B cell (primary cell): ENCODE measurements at regions not wholly inside any gene's neighbourhood (a gene's known extent, or its start where the extent isn't known, plus 50 kb on each side); places are given as distances from the start of the nearest gene placed in this dataset.

ENCODE experiments used
- ATAC-seq: fragments of 200-7000 bp; cut with Tn5 transposase; one replicate; pipeline ENCODE4 v1.10.0; 2021; ENCODE audit warnings: low read depth, mild to moderate bottlenecking, moderate number of reproducible peaks, moderate library complexity
- CTCF ChIA-PET: fragments of 350-600 bp; sonication (Branson Sonifier 250); formaldehyde crosslinking; loops from one replicate; lab custom pipeline; 2021; ENCODE audit warnings: antibody characterized with exemption, inconsistent platforms; lab: Charles Lee
- POLR2A ChIA-PET: fragments of 350-600 bp; sonication (Branson Sonifier 250); formaldehyde crosslinking; loops from one replicate; lab custom pipeline; 2021; ENCODE audit warnings: antibody characterized with exemption; lab: Charles Lee
- DNase-seq: peaks from one replicate; pipeline ENCODE4 v3.0.0; 2013
- H2AFZ ChIP-seq: 2 replicates; pipeline ENCODE4 v1.6.1; 2012; ENCODE audit warnings: mild to moderate bottlenecking, low read depth, low read length; ENCODE audit not compliant: insufficient read depth, poor library complexity, severe bottlenecking
- H3K27ac ChIP-seq, 2 donors: 1 replicate in 1 of 2; 2 replicates in 1 of 2; pipeline ENCODE4 v1.5.1; 2012 to 2013; ENCODE audit warnings: low read length in 2 of 2, mild to moderate bottlenecking in 2 of 2, moderate library complexity in 1 of 2
- H3K27me3 ChIP-seq, 4 experiments: fragments of 200-600 bp in 1 of 4; sonication (generic) in 1 of 4; replicated peaks in 1 of 4; 1 replicate in 2 of 4; 2 replicates in 2 of 4; pipeline versions ENCODE4 v1.6.1 to v1.7.0; 2013 to 2016; ENCODE audit warnings: low read length in 3 of 4, mild to moderate bottlenecking in 2 of 4, mixed read lengths in 1 of 4, moderate library complexity in 1 of 4; ENCODE audit not compliant: insufficient read depth in 4 of 4, control insufficient read depth in 3 of 4; ENCODE audit errors: control extremely low read depth in 1 of 4
- H3K36me3 ChIP-seq, 2 experiments: replicated peaks in 1 of 2; 1 replicate in 1 of 2; 2 replicates in 1 of 2; pipeline versions ENCODE4 v1.6.1 to v1.7.1; 2013; ENCODE audit warnings: low read length in 1 of 2; ENCODE audit not compliant: insufficient read depth in 2 of 2, control insufficient read depth in 1 of 2; ENCODE audit errors: control extremely low read depth in 1 of 2, extremely low read depth in 1 of 2
- H3K4me1 ChIP-seq, 2 donors: fragments of 200-600 bp in 1 of 2; sonication (generic) in 1 of 2; 1 replicate in 1 of 2; 2 replicates in 1 of 2; pipeline versions ENCODE4 v1.5.1 to v1.6.1; 2013 to 2017; ENCODE audit warnings: low read length in 2 of 2; ENCODE audit not compliant: control insufficient read depth in 2 of 2, insufficient read depth in 2 of 2
- H3K4me2 ChIP-seq: replicated peaks from 2 replicates; pipeline ENCODE3; 2012; ENCODE audit warnings: mild to moderate bottlenecking, low read depth, low read length; ENCODE audit not compliant: poor library complexity, severe bottlenecking
- H3K4me3 ChIP-seq, 5 experiments: fragments of 200-600 bp in 1 of 5; sonication (generic) in 1 of 5; 1 replicate in 3 of 5; 2 replicates in 2 of 5; pipeline versions ENCODE4 v1.5.1 to v1.7.0; 2011 to 2016; ENCODE audit warnings: low read length in 4 of 5, mild to moderate bottlenecking in 4 of 5, low read depth in 2 of 5, control low read depth in 1 of 5, moderate library complexity in 1 of 5; ENCODE audit not compliant: insufficient read depth in 1 of 5; ENCODE audit errors: control extremely low read depth in 1 of 5, extremely low read depth in 1 of 5
- H3K79me2 ChIP-seq: fragments of 200-600 bp; sonication (generic); one replicate; pipeline ENCODE4 v1.6.0; 2016; ENCODE audit warnings: low read length; ENCODE audit not compliant: control insufficient read depth, insufficient read depth
- H3K9ac ChIP-seq: fragments of 200-600 bp; sonication (generic); 2 replicates; pipeline ENCODE4 v1.6.1; 2017; ENCODE audit warnings: mild to moderate bottlenecking, low read length, moderate library complexity
- H3K9me3 ChIP-seq, 3 donors: one replicate each; pipeline versions ENCODE4 v1.6.1 to v1.7.1; 2013; ENCODE audit warnings: low read length in 2 of 3; ENCODE audit not compliant: control insufficient read depth in 2 of 3, insufficient read depth in 1 of 3; ENCODE audit errors: control extremely low read depth in 1 of 3
- H4K20me1 ChIP-seq: 2 replicates; pipeline ENCODE4 v1.6.0; 2012; ENCODE audit warnings: mild to moderate bottlenecking, low read length; ENCODE audit not compliant: insufficient read depth, control insufficient read depth, poor library complexity, severe bottlenecking
- H3K27ac Mint-ChIP-seq: one replicate; pipeline ENCODE4 v1.8.0; 2021; ENCODE audit warnings: mixed read lengths
- H3K27me3 Mint-ChIP-seq: one replicate; pipeline ENCODE4 v1.8.0; 2021; ENCODE audit warnings: mixed read lengths
- H3K4me1 Mint-ChIP-seq: one replicate; pipeline ENCODE4 v1.8.0; 2021; ENCODE audit warnings: mixed read lengths
- H3K4me3 Mint-ChIP-seq: one replicate; pipeline ENCODE4 v1.8.0; 2021; ENCODE audit warnings: mixed read lengths
- H3K9me3 Mint-ChIP-seq: one replicate; pipeline ENCODE4 v1.8.0; 2022; ENCODE audit warnings: mixed read lengths; ENCODE audit not compliant: insufficient read depth
- CTCF ChIP-seq: fragments of 200-600 bp; IDR thresholded peaks from one replicate; pipeline ENCODE4 v1.8.0; 2022; ENCODE audit warnings: antibody characterized with exemption, mild to moderate bottlenecking
- EZH2 ChIP-seq: IDR thresholded peaks from 2 replicates; pipeline ENCODE4 v1.6.1; 2012; ENCODE audit warnings: borderline replicate concordance, low read depth, mild to moderate bottlenecking, moderate library complexity, low read length; ENCODE audit not compliant: insufficient read depth, poor library complexity, severe bottlenecking
- WGBS: methylation state at CpG from one replicate; pipeline ENCODE4 v1.1.5; 2013; ENCODE audit warnings: missing lambda C conversion rate; ENCODE audit not compliant: insufficient coverage; 5-methylcytosine and 5-hydroxymethylcytosine counted together
- intact Hi-C: fragments of 100-400 bp; cut with micrococcal nuclease; formaldehyde crosslinking; loops from one replicate; pipeline ENCODE4 v1.10.0; 2022

GRCh38 chr18:67966224-67966623, 449.7 kb upstream of the DSEL start:
- no peak for ATAC-seq
- intact Hi-C loops, result no loop called here
- H3K4me1 Mint-ChIP-seq, result no peaks in the 10 kb centered on the region

GRCh38 chr18:67964462-67964861, 447.9 kb upstream of the DSEL start:
- Mint-ChIP-seq H3K4me1 (no peaks in the 10 kb centered on the region), H3K4me3 (no peak overlapping the region), H3K9me3 (no peaks in the 10 kb centered on the region), H3K27ac (no peak overlapping the region), H3K27me3 (no peaks in the 10 kb centered on the region)
- no peak overlapping the region for H3K9ac ChIP-seq
- no peak for ATAC-seq
- H3K4me2 ChIP-seq, result no peak overlapping the region
- WGBS, result no CpG with 5 or more reads among the region's 4 CpGs
- H3K27me3 ChIP-seq, result no peaks in the 10 kb centered on the region
- H2AFZ ChIP-seq, result no peak overlapping the region
- no peak overlapping the region for H3K27ac ChIP-seq
- H3K79me2 ChIP-seq, result no peaks in the 10 kb centered on the region
- DNase-seq, result no peak
- H3K9me3 ChIP-seq, result no peaks in the 10 kb centered on the region
- H3K36me3 ChIP-seq, result no peaks in the 10 kb centered on the region
- POLR2A ChIA-PET, result no interaction called here
- TF ChIP-seq EZH2 (no peak), CTCF (no peak)
- intact Hi-C loops, result no loop called here
- no peak overlapping the region for H3K4me3 ChIP-seq
- no peaks in the 10 kb centered on the region for H3K4me1 ChIP-seq
- H4K20me1 ChIP-seq, result no peaks in the 10 kb centered on the region
- CTCF ChIA-PET, result no interaction called here

More at GRCh38 chr18:67966224-67966623, 449.7 kb upstream of the DSEL start:
- WGBS, result no CpG with 5 or more reads among the region's 1 CpG
- Histone ChIP-seq H3K27ac (no peak overlapping the region), H3K79me2 (no peaks in the 10 kb centered on the region), H3K27me3 (no peaks in the 10 kb centered on the region), H2AFZ (no peak overlapping the region), H4K20me1 (no peaks in the 10 kb centered on the region), H3K4me1 (no peaks in the 10 kb centered on the region), H3K4me2 (no peak overlapping the region), H3K9me3 (no peaks in the 10 kb centered on the region), H3K36me3 (no peaks in the 10 kb centered on the region), H3K9ac (no peak overlapping the region), H3K4me3 (no peak overlapping the region)
- Mint-ChIP-seq H3K27me3 (no peaks in the 10 kb centered on the region), H3K27ac (no peak overlapping the region), H3K9me3 (no peaks in the 10 kb centered on the region), H3K4me3 (no peak overlapping the region)
- DNase-seq, result no peak
- POLR2A ChIA-PET, result no interaction called here
- no peak for TF ChIP-seq EZH2
- no peak for TF ChIP-seq CTCF
- CTCF ChIA-PET, result no interaction called here
